ENCODE measurements at regions not wholly inside any gene's neighbourhood (a gene's known extent, or its start where the extent isn't known, plus 50 kb on each side); places are given as distances from the start of the nearest gene placed in this dataset.

- 34 to 37% (median 36%) methylated on average over 17 of the region's 17 CpGs for WGBS, 4 donors
- H3K27me3 ChIP-seq: no peaks in the 10 kb centered on the region
- H3K27ac ChIP-seq: peak overlapping the region in 3 of 5 donors; percentile 19 to 69 (median 63)
- no peaks in the 10 kb centered on the region for H3K9me3 ChIP-seq (replicated peaks in 1 of 3)
- peak overlapping the region in 1 of 4 donors; percentile 13 for H3K4me3 ChIP-seq
- TF ChIP-seq POLR2A (IDR thresholded peaks at IDR 0.05): no peak
- no peak for TF ChIP-seq CTCF (IDR thresholded peaks at IDR 0.05)
- DNase-seq: peak in 6 of 7 donors; percentile 19 to 57 (median 40)
- H3K36me3 ChIP-seq (replicated peaks in 1 of 2): no peaks in the 10 kb centered on the region
- intact Hi-C loops (cut with DNase I): no loop called here
- H3K4me1 ChIP-seq (replicated peaks in 1 of 2): peaks cover 0 to 12% of the 10 kb centered on the region in 2 donors
Observed at GRCh38 chr15:95557226-95558046, 773.1 kb upstream of the NR2F2 start.

- H3K4me1 ChIP-seq (replicated peaks in 1 of 2): peaks cover 0 to 12% of the 10 kb centered on the region in 2 donors
- DNase-seq: no peak
- no peaks in the 10 kb centered on the region for H3K9me3 ChIP-seq (replicated peaks in 1 of 3)
- no peak overlapping the region for H3K4me3 ChIP-seq
- no peaks in the 10 kb centered on the region for H3K27me3 ChIP-seq
- WGBS, 4 donors: 76 to 84% (median 81%) methylated on average over 2 of the region's 2 CpGs
- no peaks in the 10 kb centered on the region for H3K36me3 ChIP-seq (replicated peaks in 1 of 2)
- TF ChIP-seq CTCF (IDR thresholded peaks at IDR 0.05) (no peak), POLR2A (IDR thresholded peaks at IDR 0.05) (no peak)
- peak overlapping the region in 2 of 5 donors; percentile 32 to 69 for H3K27ac ChIP-seq
- intact Hi-C loops (cut with DNase I): no loop called here
Observed at GRCh38 chr15:95558131-95558530, 772.4 kb upstream of the NR2F2 start.

GRCh38 chr15:95558916-95559315 is 771.6 kb upstream of the NR2F2 start:
- TF ChIP-seq CTCF (IDR thresholded peaks at IDR 0.05) (no peak), POLR2A (IDR thresholded peaks at IDR 0.05) (no peak)
- Histone ChIP-seq H3K4me3 (no peak overlapping the region), H3K36me3 (replicated peaks in 1 of 2) (no peaks in the 10 kb centered on the region), H3K27ac (no peak overlapping the region), H3K4me1 (replicated peaks in 1 of 2) (peaks cover 0 to 12% of the 10 kb centered on the region in 2 donors), H3K9me3 (replicated peaks in 1 of 3) (no peaks in the 10 kb centered on the region), H3K27me3 (no peaks in the 10 kb centered on the region)
- intact Hi-C loops (cut with DNase I): no loop called here
- WGBS, 4 donors: 70 to 78% (median 73%) methylated on average over 2 of the region's 2 CpGs
- DNase-seq: no peak

GRCh38 chr15:95559875-95560394 is 770.6 kb upstream of the NR2F2 start:
- Histone ChIP-seq H3K36me3 (replicated peaks in 1 of 2) (no peaks in the 10 kb centered on the region), H3K9me3 (replicated peaks in 1 of 3) (no peaks in the 10 kb centered on the region), H3K27ac (no peak overlapping the region), H3K4me1 (replicated peaks in 1 of 2) (peaks cover 0 to 12% of the 10 kb centered on the region in 2 donors), H3K4me3 (no peak overlapping the region), H3K27me3 (no peaks in the 10 kb centered on the region)
- intact Hi-C loops (cut with DNase I): no loop called here
- peak in 6 of 7 donors; percentile 53 to 71 (median 62) for DNase-seq
- no peak for TF ChIP-seq POLR2A (IDR thresholded peaks at IDR 0.05)
- TF ChIP-seq CTCF (IDR thresholded peaks at IDR 0.05): no peak
- WGBS, 4 donors: 38 to 50% (median 45%) methylated on average over 7 of the region's 7 CpGs
